Hepatocyte (in vitro differentiated cells): ENCODE measurements at regions not wholly inside any gene's neighbourhood (a gene's known extent, or its start where the extent isn't known, plus 50 kb on each side); places are given as distances from the start of the nearest gene placed in this dataset.

Source experiments
- DNase-seq: peaks from one replicate; pipeline ENCODE4 v3.0.0-alpha.2; 2016; ENCODE audit warnings: low spot score
- H2AFZ ChIP-seq: fragments of 200-600 bp; sonication (generic); 2 replicates; pipeline ENCODE4 v1.6.0; 2016; ENCODE audit warnings: antibody characterized with exemption, mild to moderate bottlenecking
- H3K27ac ChIP-seq: fragments of 200-600 bp; sonication (generic); 2 replicates; pipeline ENCODE4 v1.5.1; 2016; ENCODE audit warnings: mild to moderate bottlenecking
- H3K27me3 ChIP-seq: fragments of 200-600 bp; sonication (generic); 2 replicates; pipeline ENCODE4 v1.6.1; 2016
- H3K36me3 ChIP-seq: fragments of 200-600 bp; sonication (generic); replicated peaks from 2 replicates; pipeline ENCODE4 v1.5.1; 2016; ENCODE audit warnings: low read depth; ENCODE audit not compliant: insufficient read depth
- H3K4me1 ChIP-seq: fragments of 200-600 bp; sonication (generic); 2 replicates; pipeline ENCODE4 v1.5.1; 2016; ENCODE audit warnings: mild to moderate bottlenecking, moderate library complexity; ENCODE audit not compliant: insufficient read depth
- H3K4me2 ChIP-seq: fragments of 200-600 bp; sonication (generic); 2 replicates; pipeline ENCODE4 v1.6.0; 2016
- H3K4me3 ChIP-seq: fragments of 200-600 bp; sonication (generic); 2 replicates; pipeline ENCODE4 v1.5.1; 2016; ENCODE audit warnings: mild to moderate bottlenecking
- H3K79me2 ChIP-seq: fragments of 200-600 bp; sonication (generic); 2 replicates; pipeline ENCODE4 v1.6.0; 2017; ENCODE audit warnings: mild to moderate bottlenecking
- H3K9me2 ChIP-seq: fragments of 200-600 bp; sonication (generic); replicated peaks from 2 replicates; pipeline ENCODE4 v1.6.0; 2017; ENCODE audit warnings: mild to moderate bottlenecking; ENCODE audit not compliant: insufficient read depth
- H3K9me3 ChIP-seq: fragments of 200-600 bp; sonication (generic); 2 replicates; pipeline ENCODE4 v1.5.1; 2016; ENCODE audit warnings: low read depth, mild to moderate bottlenecking
- H4K20me1 ChIP-seq: fragments of 200-600 bp; sonication (generic); 2 replicates; pipeline ENCODE4 v1.6.0; 2016; ENCODE audit warnings: mild to moderate bottlenecking; ENCODE audit not compliant: insufficient read depth, poor library complexity, severe bottlenecking
- EZH2 ChIP-seq: fragments of 200-600 bp; sonication (generic); IDR thresholded peaks from 2 replicates; pipeline ENCODE4 v1.6.1; 2016; ENCODE audit warnings: antibody characterized with exemption, mild to moderate bottlenecking, borderline replicate concordance
- EZH2phosphoT487 ChIP-seq: fragments of 200-600 bp; sonication (generic); IDR thresholded peaks from one replicate; pipeline ENCODE4 v1.6.1; 2018; ENCODE audit warnings: antibody characterized with exemption, mild to moderate bottlenecking, low read depth, moderate library complexity; ENCODE audit not compliant: unreplicated experiment, severe bottlenecking
- WGBS: methylation state at CpG from one replicate; pipeline ENCODE4 v1.1.6; 2016; ENCODE audit warnings: low lambda C conversion rate; ENCODE audit errors: missing lambda C conversion rate; 5-methylcytosine and 5-hydroxymethylcytosine counted together
- TF ChIP-seq, protein P1 (sequence below): fragments of 200-600 bp; sonication (generic); IDR thresholded peaks from 2 replicates; pipeline ENCODE4 v1.5.1; 2016; ENCODE audit warnings: antibody characterized with exemption, mild to moderate bottlenecking; ENCODE audit not compliant: poor library complexity

DNA sequence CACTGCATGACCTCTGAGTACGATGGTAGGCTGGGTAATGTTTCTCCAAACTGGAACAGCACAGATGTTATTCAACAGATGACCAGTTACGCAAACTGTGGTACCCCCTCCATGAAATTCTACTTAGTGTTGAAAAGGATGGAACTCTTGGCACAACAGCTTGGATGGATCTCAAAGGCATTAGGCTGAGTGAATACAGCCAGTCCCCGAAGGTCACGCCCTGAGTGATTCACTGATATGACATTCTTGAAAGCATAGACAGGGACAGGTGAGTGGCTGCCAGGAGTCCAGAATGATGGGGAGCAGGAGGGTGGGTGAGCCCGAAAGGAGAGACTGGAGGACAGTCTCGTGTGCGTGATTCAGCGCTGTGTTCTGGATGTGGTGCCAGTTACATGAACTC, 187.5 kb upstream of the TMEM132C start:
- no peaks in the 10 kb centered on the region for H3K36me3 ChIP-seq
- no peaks in the 10 kb centered on the region for H3K79me2 ChIP-seq
- H3K27ac ChIP-seq, result no peak overlapping the region
- no peak overlapping the region for H3K4me3 ChIP-seq
- no peak overlapping the region for H2AFZ ChIP-seq
- WGBS, result 96% methylated on average over 8 of the region's 8 CpGs
- H3K9me2 ChIP-seq, result no peaks in the 10 kb centered on the region
- no peak overlapping the region for H3K4me2 ChIP-seq
- TF ChIP-seq, protein P1, sequence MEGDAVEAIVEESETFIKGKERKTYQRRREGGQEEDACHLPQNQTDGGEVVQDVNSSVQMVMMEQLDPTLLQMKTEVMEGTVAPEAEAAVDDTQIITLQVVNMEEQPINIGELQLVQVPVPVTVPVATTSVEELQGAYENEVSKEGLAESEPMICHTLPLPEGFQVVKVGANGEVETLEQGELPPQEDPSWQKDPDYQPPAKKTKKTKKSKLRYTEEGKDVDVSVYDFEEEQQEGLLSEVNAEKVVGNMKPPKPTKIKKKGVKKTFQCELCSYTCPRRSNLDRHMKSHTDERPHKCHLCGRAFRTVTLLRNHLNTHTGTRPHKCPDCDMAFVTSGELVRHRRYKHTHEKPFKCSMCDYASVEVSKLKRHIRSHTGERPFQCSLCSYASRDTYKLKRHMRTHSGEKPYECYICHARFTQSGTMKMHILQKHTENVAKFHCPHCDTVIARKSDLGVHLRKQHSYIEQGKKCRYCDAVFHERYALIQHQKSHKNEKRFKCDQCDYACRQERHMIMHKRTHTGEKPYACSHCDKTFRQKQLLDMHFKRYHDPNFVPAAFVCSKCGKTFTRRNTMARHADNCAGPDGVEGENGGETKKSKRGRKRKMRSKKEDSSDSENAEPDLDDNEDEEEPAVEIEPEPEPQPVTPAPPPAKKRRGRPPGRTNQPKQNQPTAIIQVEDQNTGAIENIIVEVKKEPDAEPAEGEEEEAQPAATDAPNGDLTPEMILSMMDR, result no peak
- no peak for TF ChIP-seq EZH2
- TF ChIP-seq EZH2phosphoT487, result no peak
- no peaks in the 10 kb centered on the region for H4K20me1 ChIP-seq
- H3K27me3 ChIP-seq, result no peaks in the 10 kb centered on the region
- H3K4me1 ChIP-seq, result no peaks in the 10 kb centered on the region
- no peaks in the 10 kb centered on the region for H3K9me3 ChIP-seq
- no peak for DNase-seq

DNA sequence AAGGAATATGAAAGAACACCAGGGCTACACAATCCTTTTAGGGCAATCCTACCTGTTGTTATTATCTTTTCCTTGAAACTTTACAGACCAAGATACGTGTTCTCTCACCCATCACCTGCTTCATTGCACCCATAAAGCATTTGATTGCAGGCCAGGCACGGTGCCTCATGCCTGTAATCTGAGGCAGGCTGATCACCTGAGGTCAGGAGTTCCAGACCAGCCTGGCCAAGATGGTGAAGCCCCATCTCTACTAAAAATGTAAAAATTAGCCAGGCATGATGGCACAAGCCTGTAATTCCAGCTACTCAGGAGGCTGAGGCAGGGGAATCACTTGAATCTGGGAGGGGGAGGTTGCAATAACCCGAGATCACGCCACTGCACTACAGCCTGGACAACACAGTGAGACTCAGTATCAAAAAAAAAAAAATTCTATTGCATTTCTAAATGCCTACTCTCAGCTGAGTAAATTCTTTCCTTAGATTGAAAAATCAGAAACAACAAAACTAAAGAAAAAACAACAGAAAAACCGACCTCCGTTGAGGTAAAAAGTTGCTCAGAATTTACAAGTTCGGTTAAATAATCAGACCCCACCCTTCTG, 183.7 kb upstream of the TMEM132C start:
- TF ChIP-seq, protein P1, result no peak
- no peak for TF ChIP-seq EZH2phosphoT487
- no peak for TF ChIP-seq EZH2
- 83% methylated on average over 7 of the region's 7 CpGs for WGBS
- Histone ChIP-seq H3K4me1 (no peaks in the 10 kb centered on the region), H3K27me3 (no peaks in the 10 kb centered on the region), H3K9me2 (no peaks in the 10 kb centered on the region), H4K20me1 (no peaks in the 10 kb centered on the region), H3K27ac (no peak overlapping the region), H3K4me2 (no peak overlapping the region), H2AFZ (no peak overlapping the region), H3K79me2 (no peaks in the 10 kb centered on the region), H3K9me3 (no peaks in the 10 kb centered on the region), H3K36me3 (no peaks in the 10 kb centered on the region), H3K4me3 (no peak overlapping the region)
- no peak for DNase-seq

DNA sequence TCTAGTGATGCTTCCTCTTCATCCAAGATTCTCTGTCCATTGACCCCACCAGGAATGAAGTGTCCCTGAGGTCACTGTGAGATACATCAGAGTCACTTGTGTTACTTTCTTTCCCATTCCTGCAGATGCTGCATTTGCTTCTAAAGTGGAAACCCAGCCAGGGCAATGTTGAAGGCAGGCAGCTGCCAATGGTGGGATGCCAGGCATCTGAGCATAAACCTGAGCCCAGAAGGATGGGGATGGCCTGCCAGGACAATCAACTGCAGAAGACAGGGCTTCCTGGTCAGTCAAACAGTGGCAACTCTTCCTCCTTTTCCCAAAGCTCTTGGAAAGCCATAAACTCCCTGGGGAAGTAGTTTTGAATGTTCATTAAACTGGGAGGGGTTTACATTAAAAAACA, 178.0 kb upstream of the TMEM132C start:
- Histone ChIP-seq H4K20me1 (no peaks in the 10 kb centered on the region), H3K36me3 (no peaks in the 10 kb centered on the region), H3K9me3 (no peaks in the 10 kb centered on the region), H3K79me2 (no peaks in the 10 kb centered on the region), H3K4me2 (no peak overlapping the region), H3K4me3 (no peak overlapping the region), H3K4me1 (no peaks in the 10 kb centered on the region), H3K9me2 (no peaks in the 10 kb centered on the region), H3K27me3 (peaks cover 7% of the 10 kb centered on the region), H2AFZ (no peak overlapping the region), H3K27ac (no peak overlapping the region)
- TF ChIP-seq EZH2, result no peak
- TF ChIP-seq, protein P1, result no peak
- no peak for TF ChIP-seq EZH2phosphoT487
- no peak for DNase-seq

DNA sequence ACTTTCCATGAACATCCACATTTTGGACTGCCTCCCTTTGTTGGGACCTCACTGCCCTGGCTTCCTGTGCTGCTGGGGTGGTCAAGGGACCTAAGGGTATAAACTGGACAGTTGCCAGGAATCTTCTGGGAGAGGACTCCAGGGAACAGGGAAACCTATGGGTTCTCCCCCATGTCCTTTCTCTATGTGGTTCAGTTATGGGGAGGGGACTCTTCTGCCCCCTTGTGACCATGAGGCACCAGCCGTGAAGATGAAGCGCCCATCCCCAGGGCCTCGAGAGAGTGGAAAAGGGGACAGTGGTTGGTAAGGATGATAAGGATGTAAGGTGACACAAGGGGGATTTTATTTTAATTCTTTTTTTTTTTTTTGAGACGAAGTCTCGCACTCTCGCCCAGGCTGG, 177.0 kb upstream of the TMEM132C start:
- DNase-seq, result no peak
- no peak overlapping the region for H3K4me2 ChIP-seq
- H3K4me3 ChIP-seq, result no peak overlapping the region
- H2AFZ ChIP-seq, result no peak overlapping the region
- TF ChIP-seq, protein P1, result no peak
- TF ChIP-seq EZH2, result no peak
- no peak for TF ChIP-seq EZH2phosphoT487
- WGBS, result 96% methylated on average over 6 of the region's 6 CpGs
- H3K79me2 ChIP-seq, result no peaks in the 10 kb centered on the region
- no peaks in the 10 kb centered on the region for H4K20me1 ChIP-seq
- H3K27ac ChIP-seq, result no peak overlapping the region
- H3K9me3 ChIP-seq, result no peaks in the 10 kb centered on the region
- peaks cover 7% of the 10 kb centered on the region for H3K27me3 ChIP-seq
- H3K36me3 ChIP-seq, result no peaks in the 10 kb centered on the region
- no peaks in the 10 kb centered on the region for H3K9me2 ChIP-seq
- no peaks in the 10 kb centered on the region for H3K4me1 ChIP-seq
